KMS-11 (cell line): ENCODE measurements at regions not wholly inside any gene's neighbourhood (a gene's known extent, or its start where the extent isn't known, plus 50 kb on each side); places are given as distances from the start of the nearest gene placed in this dataset.

Experiments
- H2AFZ ChIP-seq: fragments of 200-600 bp; sonication (generic); 2 replicates; pipeline ENCODE4 v1.6.1; 2016; ENCODE audit warnings: antibody characterized with exemption, mixed run types, low read depth
- H3K27ac ChIP-seq: fragments of 200-600 bp; sonication (generic); 2 replicates; pipeline ENCODE4 v1.6.1; 2016; ENCODE audit warnings: mild to moderate bottlenecking, mixed run types
- H3K27me3 ChIP-seq: fragments of 200-600 bp; sonication (generic); 2 replicates; pipeline ENCODE4 v1.6.1; 2017; ENCODE audit warnings: mild to moderate bottlenecking, low read depth, mixed run types, moderate library complexity; ENCODE audit not compliant: insufficient read depth
- H3K36me3 ChIP-seq: fragments of 200-600 bp; sonication (generic); 2 replicates; pipeline ENCODE4 v1.6.1; 2017; ENCODE audit warnings: mild to moderate bottlenecking, mixed run types; ENCODE audit not compliant: insufficient read depth
- H3K4me1 ChIP-seq: fragments of 200-600 bp; sonication (generic); 2 replicates; pipeline ENCODE4 v1.6.1; 2016; ENCODE audit warnings: mild to moderate bottlenecking, low read depth, mixed run types; ENCODE audit not compliant: poor library complexity, severe bottlenecking
- H3K4me2 ChIP-seq: fragments of 200-600 bp; sonication (generic); 2 replicates; pipeline ENCODE4 v1.7.0; 2016; ENCODE audit warnings: mild to moderate bottlenecking, mixed run types
- H3K4me3 ChIP-seq: fragments of 200-600 bp; sonication (generic); IDR thresholded peaks from 2 replicates; pipeline ENCODE4 v1.6.1; 2017; ENCODE audit warnings: low read depth, low read length, mixed read lengths; ENCODE audit not compliant: insufficient read depth
- H3K79me2 ChIP-seq: fragments of 200-600 bp; sonication (generic); 2 replicates; pipeline ENCODE4 v1.6.1; 2016; ENCODE audit warnings: low read depth, mixed run types; ENCODE audit not compliant: insufficient read depth
- H3K9ac ChIP-seq: fragments of 200-600 bp; sonication (generic); 2 replicates; pipeline ENCODE4 v1.6.1; 2016; ENCODE audit warnings: mild to moderate bottlenecking, mixed run types
- H4K20me1 ChIP-seq: fragments of 200-600 bp; sonication (generic); 2 replicates; pipeline ENCODE4 v1.6.1; 2016; ENCODE audit warnings: mild to moderate bottlenecking, mixed run types; ENCODE audit not compliant: insufficient read depth
- CTCF ChIP-seq: fragments of 200-600 bp; sonication (generic); conservative IDR thresholded peaks from 2 replicates; pipeline ENCODE4 v1.6.1; 2017; ENCODE audit warnings: low read depth, mild to moderate bottlenecking, antibody characterized with exemption, low read length, moderate library complexity, mixed read lengths

GRCh38 chr5:174995827-174996226 is 271.4 kb downstream of the MSX2 start:
- H3K27ac ChIP-seq: no peak overlapping the region
- TF ChIP-seq CTCF: no peak
- no peaks in the 10 kb centered on the region for H4K20me1 ChIP-seq
- H3K9ac ChIP-seq: no peak overlapping the region
- H3K4me2 ChIP-seq: no peak overlapping the region
- H3K79me2 ChIP-seq: no peaks in the 10 kb centered on the region
- H3K4me3 ChIP-seq: no peak overlapping the region
- H3K4me1 ChIP-seq: no peaks in the 10 kb centered on the region
- no peaks in the 10 kb centered on the region for H3K27me3 ChIP-seq
- no peak overlapping the region for H2AFZ ChIP-seq
- H3K36me3 ChIP-seq: no peaks in the 10 kb centered on the region

- Histone ChIP-seq H3K27ac (no peak overlapping the region), H3K36me3 (no peaks in the 10 kb centered on the region), H3K9ac (no peak overlapping the region), H4K20me1 (no peaks in the 10 kb centered on the region), H3K4me3 (no peak overlapping the region), H3K4me1 (no peaks in the 10 kb centered on the region), H3K79me2 (no peaks in the 10 kb centered on the region), H3K27me3 (no peaks in the 10 kb centered on the region), H3K4me2 (no peak overlapping the region), H2AFZ (no peak overlapping the region)
- no peak for TF ChIP-seq CTCF
These were observed 267.5 kb downstream of the MSX2 start for GRCh38 chr5:174991847-174992246.

DNA sequence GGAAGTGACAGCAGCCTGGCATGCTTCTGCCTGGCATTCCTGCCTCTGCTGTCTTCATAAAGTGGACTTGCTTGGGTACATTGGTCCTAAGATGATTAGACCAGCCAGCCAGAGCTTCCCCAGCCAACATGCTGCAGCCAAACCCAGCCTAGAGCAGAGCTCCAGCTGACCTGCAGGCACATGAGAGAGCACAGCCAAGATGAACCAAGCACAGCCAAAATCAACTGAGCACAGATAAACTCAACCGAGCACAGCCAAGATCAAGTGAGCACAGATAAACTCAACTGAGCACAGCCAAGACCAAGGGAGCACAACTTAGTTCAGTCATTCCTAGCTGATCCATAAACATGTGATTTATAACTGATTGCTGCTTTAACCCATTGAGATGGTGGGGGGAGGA is 266.5 kb downstream of the MSX2 start:
- no peak overlapping the region for H3K4me2 ChIP-seq
- TF ChIP-seq CTCF: no peak

GRCh38 chr5:174987443-174988012 is 263.1 kb downstream of the MSX2 start:
- Histone ChIP-seq H3K27me3 (no peaks in the 10 kb centered on the region), H3K9ac (no peak overlapping the region), H2AFZ (no peak overlapping the region), H3K4me2 (no peak overlapping the region), H3K79me2 (no peaks in the 10 kb centered on the region), H3K36me3 (no peaks in the 10 kb centered on the region), H4K20me1 (no peaks in the 10 kb centered on the region), H3K4me1 (no peaks in the 10 kb centered on the region), H3K27ac (no peak overlapping the region), H3K4me3 (no peak overlapping the region)
- no peak for TF ChIP-seq CTCF

More for the DNA sequence above, 266.5 kb downstream of the MSX2 start:
- no peaks in the 10 kb centered on the region for H3K36me3 ChIP-seq
- no peak overlapping the region for H2AFZ ChIP-seq
- H3K79me2 ChIP-seq: no peaks in the 10 kb centered on the region
- H3K27me3 ChIP-seq: no peaks in the 10 kb centered on the region
- no peaks in the 10 kb centered on the region for H3K4me1 ChIP-seq
- H4K20me1 ChIP-seq: no peaks in the 10 kb centered on the region
- no peak overlapping the region for H3K4me3 ChIP-seq
- H3K27ac ChIP-seq: no peak overlapping the region
- no peak overlapping the region for H3K9ac ChIP-seq
